ENCODE measurements at regions not wholly inside any gene's neighbourhood (a gene's known extent, or its start where the extent isn't known, plus 50 kb on each side); places are given as distances from the start of the nearest gene placed in this dataset.

- Mint-ChIP-seq H3K36me3 (no peaks in the 10 kb centered on the region), H3K27me3 (no peaks in the 10 kb centered on the region)
- 93% methylated on average over 2 of the region's 2 CpGs for WGBS (ENCODE audit: insufficient coverage)
Observed at GRCh38 chr17:14448818-14449217, 147.9 kb downstream of the HS3ST3B1 start.

DNA sequence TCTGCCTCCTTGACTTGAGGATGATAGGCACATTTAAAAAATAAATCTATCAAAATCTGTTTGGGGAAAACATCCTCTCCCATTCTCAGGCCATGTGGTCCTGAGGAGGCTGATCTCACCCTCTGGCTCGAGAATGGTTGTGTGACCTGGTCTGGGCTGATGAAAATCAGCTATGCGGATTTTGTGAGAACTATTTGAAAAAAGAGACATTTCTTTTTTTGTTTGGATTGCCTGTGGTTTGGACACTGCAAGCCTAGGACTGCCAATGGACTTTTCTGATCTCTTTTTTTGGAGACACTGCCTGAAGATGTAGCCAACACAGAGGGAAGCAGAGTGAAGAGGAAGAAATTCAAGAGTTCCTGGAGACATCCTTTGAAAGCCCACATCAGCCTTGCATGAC lies 145.9 kb downstream of the HS3ST3B1 start:
- Histone ChIP-seq H3K27me3 (replicated peaks in 1 of 2; ENCODE audit: control insufficient read depth in 2 of 2, extremely low read depth in 1 of 2, insufficient read depth in 2 of 2, low read length in 1 of 2) (no peaks in the 10 kb centered on the region), H3K36me3 (ENCODE audit: control insufficient read depth in 2 of 2, extremely low read depth in 1 of 2, insufficient read depth in 1 of 2, low read length in 1 of 2) (no peaks in the 10 kb centered on the region), H3K9me3 (no peaks in the 10 kb centered on the region), H3K4me1 (ENCODE audit: control insufficient read depth in 1 of 2, extremely low read depth in 1 of 2, insufficient read depth in 2 of 2, low read length in 2 of 2) (no peaks in the 10 kb centered on the region), H3K27ac (ENCODE audit: low read length) (no peak overlapping the region), H3K4me3 (ENCODE audit: control insufficient read depth in 1 of 2, extremely low read depth in 1 of 2, low read length in 1 of 2) (no peak overlapping the region)
- POLR2A ChIA-PET, result interaction anchor here in 1 of 2 donors (0.6 kb wide), 1 partner anchor 298 kb away, joined by 4 read pairs; no protein-coding TSS in a partner anchor
- no peak overlapping the region for H3K27ac Mint-ChIP-seq
- H3K4me1 Mint-ChIP-seq, result peaks cover 7 to 9% (median 9%) of the 10 kb centered on the region in 3 donors
- H3K36me3 Mint-ChIP-seq, result no peaks in the 10 kb centered on the region
- no peaks in the 10 kb centered on the region for H3K27me3 Mint-ChIP-seq
- CTCF ChIA-PET, result no interaction called here
- no peaks in the 10 kb centered on the region for H3K9me3 Mint-ChIP-seq
- WGBS (ENCODE audit: insufficient coverage), result no CpG with 5 or more reads among the region's 2 CpGs
- no peak overlapping the region for H3K4me3 Mint-ChIP-seq
- no peak for ATAC-seq (replicated peaks in 1 of 4)
- no peak for DNase-seq

More at GRCh38 chr17:14448818-14449217, 147.9 kb downstream of the HS3ST3B1 start:
- Mint-ChIP-seq H3K4me1 (peaks cover 0 to 3% (median 2%) of the 10 kb centered on the region in 3 donors), H3K9me3 (no peaks in the 10 kb centered on the region), H3K4me3 (no peak overlapping the region), H3K27ac (no peak overlapping the region)
- no peak overlapping the region for H3K4me3 ChIP-seq (ENCODE audit: control insufficient read depth in 1 of 2, extremely low read depth in 1 of 2, low read length in 1 of 2)
- ATAC-seq (replicated peaks in 1 of 4), result no peak
- no peak for DNase-seq
- H3K4me1 ChIP-seq (ENCODE audit: control insufficient read depth in 1 of 2, extremely low read depth in 1 of 2, insufficient read depth in 2 of 2, low read length in 2 of 2), result no peaks in the 10 kb centered on the region
- POLR2A ChIA-PET, result no interaction called here
- H3K27me3 ChIP-seq (replicated peaks in 1 of 2; ENCODE audit: control insufficient read depth in 2 of 2, extremely low read depth in 1 of 2, insufficient read depth in 2 of 2, low read length in 1 of 2), result no peaks in the 10 kb centered on the region
- H3K27ac ChIP-seq (ENCODE audit: low read length), result no peak overlapping the region
- CTCF ChIA-PET, result no interaction called here
- H3K9me3 ChIP-seq, result no peaks in the 10 kb centered on the region
- H3K36me3 ChIP-seq (ENCODE audit: control insufficient read depth in 2 of 2, extremely low read depth in 1 of 2, insufficient read depth in 1 of 2, low read length in 1 of 2), result no peaks in the 10 kb centered on the region

GRCh38 chr17:14444915-14445314 lies 144.0 kb downstream of the HS3ST3B1 start:
- H3K27me3 Mint-ChIP-seq, result no peaks in the 10 kb centered on the region
- H3K36me3 ChIP-seq (ENCODE audit: control insufficient read depth in 2 of 2, extremely low read depth in 1 of 2, insufficient read depth in 1 of 2, low read length in 1 of 2), result no peaks in the 10 kb centered on the region
- H3K4me3 Mint-ChIP-seq, result no peak overlapping the region
- POLR2A ChIA-PET, result interaction anchor here in 1 of 2 donors (0.6 kb wide), 1 partner anchor 111 kb away, joined by 10 read pairs; no protein-coding TSS in a partner anchor
- H3K9me3 Mint-ChIP-seq, result no peaks in the 10 kb centered on the region
- CTCF ChIA-PET, result no interaction called here
- no peaks in the 10 kb centered on the region for H3K9me3 ChIP-seq
- no peaks in the 10 kb centered on the region for H3K4me1 ChIP-seq (ENCODE audit: control insufficient read depth in 1 of 2, extremely low read depth in 1 of 2, insufficient read depth in 2 of 2, low read length in 2 of 2)
- H3K27ac Mint-ChIP-seq, result no peak overlapping the region
- ATAC-seq (replicated peaks in 1 of 4) (no peak), DNase-seq (no peak)
- no peak overlapping the region for H3K4me3 ChIP-seq (ENCODE audit: control insufficient read depth in 1 of 2, extremely low read depth in 1 of 2, low read length in 1 of 2)
- peaks cover 9 to 16% (median 9%) of the 10 kb centered on the region in 3 donors for H3K4me1 Mint-ChIP-seq
- WGBS (ENCODE audit: insufficient coverage), result 100% methylated on average over 3 of the region's 3 CpGs
- H3K36me3 Mint-ChIP-seq, result no peaks in the 10 kb centered on the region
- H3K27ac ChIP-seq (ENCODE audit: low read length), result no peak overlapping the region
- H3K27me3 ChIP-seq (replicated peaks in 1 of 2; ENCODE audit: control insufficient read depth in 2 of 2, extremely low read depth in 1 of 2, insufficient read depth in 2 of 2, low read length in 1 of 2), result no peaks in the 10 kb centered on the region

DNA sequence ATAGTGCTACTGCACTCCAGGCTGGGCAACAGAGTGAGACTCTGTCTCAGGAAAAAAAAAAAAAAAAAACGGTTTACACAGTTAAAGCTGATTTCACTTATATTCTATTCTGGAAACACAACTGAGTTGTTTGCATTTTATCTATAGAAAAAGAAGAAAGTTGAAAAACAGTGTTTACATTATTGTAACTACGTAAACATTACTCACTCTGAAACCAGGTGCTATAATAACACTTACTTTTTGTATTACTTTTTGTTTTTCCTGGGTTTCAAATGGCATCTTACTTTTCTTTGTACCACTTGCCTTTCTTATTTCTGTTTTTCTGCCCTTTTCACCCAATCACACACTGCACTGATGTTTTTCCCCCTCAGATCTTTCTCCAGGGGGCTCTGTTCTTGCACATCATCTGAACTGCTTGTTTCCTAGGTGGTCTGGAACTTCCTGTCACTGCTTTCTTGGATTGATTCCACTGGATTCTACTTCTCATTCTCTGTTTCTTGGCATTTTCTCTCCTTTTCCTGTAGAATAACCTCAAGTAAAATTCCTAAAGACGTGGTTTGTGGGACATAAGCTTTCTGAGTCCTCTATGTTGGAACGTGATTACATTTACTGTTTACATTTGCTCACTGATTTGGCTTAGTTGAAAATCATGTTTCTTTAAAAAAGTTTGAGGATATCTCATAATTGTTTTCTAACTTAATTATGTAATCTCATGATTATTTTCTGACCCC lies 142.1 kb downstream of the HS3ST3B1 start:
- ChIA-PET CTCF (interaction anchor here in 1 of 2 donors (0.6 kb wide), 1 partner anchor 108 kb away, joined by 3 read pairs; no protein-coding TSS in a partner anchor), POLR2A (no interaction called here)
- Mint-ChIP-seq H3K9me3 (no peaks in the 10 kb centered on the region), H3K4me1 (peaks cover 9 to 25% (median 9%) of the 10 kb centered on the region in 3 donors), H3K36me3 (no peaks in the 10 kb centered on the region), H3K4me3 (no peak overlapping the region), H3K27me3 (no peaks in the 10 kb centered on the region), H3K27ac (no peak overlapping the region)
- Histone ChIP-seq H3K36me3 (ENCODE audit: control insufficient read depth in 2 of 2, extremely low read depth in 1 of 2, insufficient read depth in 1 of 2, low read length in 1 of 2) (no peaks in the 10 kb centered on the region), H3K9me3 (no peaks in the 10 kb centered on the region), H3K27me3 (replicated peaks in 1 of 2; ENCODE audit: control insufficient read depth in 2 of 2, extremely low read depth in 1 of 2, insufficient read depth in 2 of 2, low read length in 1 of 2) (no peaks in the 10 kb centered on the region), H3K27ac (ENCODE audit: low read length) (no peak overlapping the region), H3K4me3 (ENCODE audit: control insufficient read depth in 1 of 2, extremely low read depth in 1 of 2, low read length in 1 of 2) (no peak overlapping the region), H3K4me1 (ENCODE audit: control insufficient read depth in 1 of 2, extremely low read depth in 1 of 2, insufficient read depth in 2 of 2, low read length in 2 of 2) (no peaks in the 10 kb centered on the region)
- WGBS (ENCODE audit: insufficient coverage), result no CpG with 5 or more reads among the region's 4 CpGs
- DNase-seq (no peak), ATAC-seq (replicated peaks in 1 of 4) (no peak)

GRCh38 chr17:14437176-14437575 lies 136.3 kb downstream of the HS3ST3B1 start:
- no peaks in the 10 kb centered on the region for H3K27me3 ChIP-seq (replicated peaks in 1 of 2; ENCODE audit: control insufficient read depth in 2 of 2, extremely low read depth in 1 of 2, insufficient read depth in 2 of 2, low read length in 1 of 2)
- H3K27ac ChIP-seq (ENCODE audit: low read length), result no peak overlapping the region
- ATAC-seq (replicated peaks in 1 of 4) (no peak), DNase-seq (no peak)
- no peak overlapping the region for H3K4me3 ChIP-seq (ENCODE audit: control insufficient read depth in 1 of 2, extremely low read depth in 1 of 2, low read length in 1 of 2)
- Mint-ChIP-seq H3K36me3 (no peaks in the 10 kb centered on the region), H3K4me3 (no peak overlapping the region), H3K27me3 (no peaks in the 10 kb centered on the region), H3K9me3 (no peaks in the 10 kb centered on the region), H3K4me1 (peaks cover 0 to 29% (median 16%) of the 10 kb centered on the region in 3 donors), H3K27ac (no peak overlapping the region)
- no peaks in the 10 kb centered on the region for H3K36me3 ChIP-seq (ENCODE audit: control insufficient read depth in 2 of 2, extremely low read depth in 1 of 2, insufficient read depth in 1 of 2, low read length in 1 of 2)
- no peaks in the 10 kb centered on the region for H3K9me3 ChIP-seq
- ChIA-PET CTCF (no interaction called here), POLR2A (no interaction called here)
- WGBS (ENCODE audit: insufficient coverage), result no CpG with 5 or more reads among the region's 4 CpGs
- H3K4me1 ChIP-seq (ENCODE audit: control insufficient read depth in 1 of 2, extremely low read depth in 1 of 2, insufficient read depth in 2 of 2, low read length in 2 of 2), result no peaks in the 10 kb centered on the region

- Histone ChIP-seq H3K27me3 (replicated peaks in 1 of 2; ENCODE audit: control insufficient read depth in 2 of 2, extremely low read depth in 1 of 2, insufficient read depth in 2 of 2, low read length in 1 of 2) (no peaks in the 10 kb centered on the region), H3K4me3 (ENCODE audit: control insufficient read depth in 1 of 2, extremely low read depth in 1 of 2, low read length in 1 of 2) (no peak overlapping the region), H3K9me3 (no peaks in the 10 kb centered on the region), H3K27ac (ENCODE audit: low read length) (no peak overlapping the region), H3K4me1 (ENCODE audit: control insufficient read depth in 1 of 2, extremely low read depth in 1 of 2, insufficient read depth in 2 of 2, low read length in 2 of 2) (no peaks in the 10 kb centered on the region), H3K36me3 (ENCODE audit: control insufficient read depth in 2 of 2, extremely low read depth in 1 of 2, insufficient read depth in 1 of 2, low read length in 1 of 2) (no peaks in the 10 kb centered on the region)
- ChIA-PET CTCF (no interaction called here), POLR2A (no interaction called here)
- no peaks in the 10 kb centered on the region for H3K36me3 Mint-ChIP-seq
- no peaks in the 10 kb centered on the region for H3K27me3 Mint-ChIP-seq
- no peak for DNase-seq
- H3K4me3 Mint-ChIP-seq, result no peak overlapping the region
- ATAC-seq (replicated peaks in 1 of 4), result no peak
- no peaks in the 10 kb centered on the region for H3K9me3 Mint-ChIP-seq
- H3K27ac Mint-ChIP-seq, result no peak overlapping the region
- H3K4me1 Mint-ChIP-seq, result peaks cover 0 to 29% (median 16%) of the 10 kb centered on the region in 3 donors
- 88% methylated on average over 1 of the region's 4 CpGs for WGBS (ENCODE audit: insufficient coverage)
Observed at GRCh38 chr17:14436266-14436665, 135.4 kb downstream of the HS3ST3B1 start.

Data from T-cell (primary cell).